ENCODE measurements at regions not wholly inside any gene's neighbourhood (a gene's known extent, or its start where the extent isn't known, plus 50 kb on each side); places are given as distances from the start of the nearest gene placed in this dataset.
"Not testable (repeated sequence)": the region's sequence is repeated elsewhere in the genome, so short reads cannot be mapped to it uniquely, and the experiment has no call there.

DNA sequence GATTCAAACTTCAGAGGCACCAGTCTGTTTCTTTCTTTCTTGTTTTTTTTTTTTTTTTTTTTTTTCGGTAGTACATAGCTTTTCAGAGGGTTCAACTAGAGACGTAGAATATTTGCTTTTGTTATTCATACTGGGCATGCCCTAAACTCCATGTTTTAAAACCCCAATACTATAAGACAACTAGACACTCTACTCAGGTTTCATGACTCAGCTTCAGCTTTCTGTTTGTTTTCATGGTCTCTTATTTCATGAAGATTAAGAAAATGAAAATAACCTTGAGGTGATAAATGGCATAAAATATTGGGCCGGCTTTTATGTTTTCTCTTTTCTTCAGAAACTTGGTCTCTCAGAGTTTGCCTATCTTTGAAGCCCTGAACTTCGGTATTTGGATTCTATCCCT lies 2126.3 kb upstream of the ACO1 start:
- DNase-seq, result no peak

GRCh38 chr9:30280229-30280900 lies 2104.1 kb upstream of the ACO1 start:
- peak in 1 of 2 experiments; percentile 9 for DNase-seq

GRCh38 chr9:30289435-30289834 lies 2095.0 kb upstream of the ACO1 start:
- no peak for DNase-seq

DNA sequence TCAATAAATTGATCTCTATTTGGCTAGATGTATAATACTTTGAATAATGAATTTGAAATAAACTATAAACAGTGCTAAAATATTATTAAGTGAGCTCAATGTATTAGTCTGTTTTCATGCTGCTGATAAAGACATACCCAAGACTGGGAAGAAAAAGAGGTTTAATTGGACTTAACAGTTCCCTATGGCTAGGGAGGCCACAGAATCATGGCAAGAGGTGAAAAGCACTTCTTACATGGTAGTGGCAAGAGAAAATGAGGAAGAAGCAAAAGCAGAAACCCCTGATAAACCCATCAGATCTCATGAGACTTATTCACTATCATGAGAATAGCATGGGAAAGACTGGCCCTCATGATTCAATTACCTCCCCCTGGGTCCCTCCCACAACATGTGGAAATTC lies 2092.4 kb upstream of the ACO1 start:
- not testable (repeated sequence) for DNase-seq

- DNase-seq, result no peak
Measured at GRCh38 chr9:30293231-30293630, 2091.2 kb upstream of the ACO1 start.

GRCh38 chr9:30299126-30299780 lies 2085.2 kb upstream of the ACO1 start:
- no peak for DNase-seq

GRCh38 chr9:30301271-30301963 lies 2083.0 kb upstream of the ACO1 start:
- peak; percentile 71 to 74 for DNase-seq

DNA sequence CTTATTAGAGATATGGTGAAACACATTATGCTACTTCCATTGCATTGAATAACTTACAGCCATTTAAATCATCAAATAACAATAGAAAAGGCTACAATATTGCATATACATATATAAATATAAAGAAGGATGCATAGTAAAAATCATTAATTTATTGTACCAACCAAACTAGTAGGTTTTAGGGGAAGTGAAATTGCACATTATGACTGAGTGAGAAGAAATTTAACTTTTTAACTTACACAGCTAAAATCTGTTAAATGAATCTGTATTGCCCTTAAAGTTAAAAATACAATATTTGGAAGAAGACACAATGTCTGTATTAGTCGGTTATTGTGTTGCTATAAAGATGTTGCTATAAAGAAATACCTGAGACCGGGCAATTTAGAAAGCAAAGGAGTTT lies 2073.7 kb upstream of the ACO1 start:
- no peak for DNase-seq

DNA sequence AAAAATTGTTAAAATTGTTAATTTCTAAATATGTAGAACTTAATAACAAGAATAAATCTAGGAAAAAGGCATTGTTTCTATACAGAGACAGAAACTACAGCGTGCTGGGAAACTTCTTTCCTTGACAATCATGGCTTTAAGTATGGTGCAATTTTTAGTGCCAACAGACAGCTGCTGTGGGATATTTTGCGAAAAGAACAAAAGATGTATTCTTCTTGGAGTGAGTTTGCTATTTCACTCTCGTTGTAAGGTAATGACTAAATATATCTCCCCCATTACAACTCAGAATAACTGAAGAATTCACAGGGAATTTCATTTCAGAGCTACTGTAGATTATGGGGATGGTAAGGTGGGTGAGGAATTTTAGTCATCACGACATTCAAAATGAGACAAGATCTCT lies 2055.0 kb upstream of the ACO1 start:
- DNase-seq, result no peak

DNA sequence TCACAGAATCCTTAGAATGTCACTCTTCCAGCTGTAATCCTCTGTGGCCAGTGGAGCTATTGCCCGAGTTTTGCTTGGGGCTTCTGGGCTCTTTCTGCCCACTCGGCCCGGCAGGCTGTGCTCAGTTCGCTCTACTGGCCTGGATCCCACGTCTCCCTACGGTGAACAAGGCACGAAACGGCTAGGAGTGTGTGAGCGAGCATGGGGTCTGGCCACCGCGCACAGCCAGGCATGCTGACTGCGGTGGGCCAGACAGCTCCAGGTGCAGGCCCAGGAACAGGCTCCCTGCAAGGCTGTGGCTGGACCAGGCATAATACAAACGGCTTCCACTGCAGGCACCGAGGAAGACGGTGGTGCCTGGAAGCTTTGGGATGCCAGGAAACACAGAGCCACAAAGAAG lies 2035.5 kb upstream of the ACO1 start:
- no peak for DNase-seq

DNA sequence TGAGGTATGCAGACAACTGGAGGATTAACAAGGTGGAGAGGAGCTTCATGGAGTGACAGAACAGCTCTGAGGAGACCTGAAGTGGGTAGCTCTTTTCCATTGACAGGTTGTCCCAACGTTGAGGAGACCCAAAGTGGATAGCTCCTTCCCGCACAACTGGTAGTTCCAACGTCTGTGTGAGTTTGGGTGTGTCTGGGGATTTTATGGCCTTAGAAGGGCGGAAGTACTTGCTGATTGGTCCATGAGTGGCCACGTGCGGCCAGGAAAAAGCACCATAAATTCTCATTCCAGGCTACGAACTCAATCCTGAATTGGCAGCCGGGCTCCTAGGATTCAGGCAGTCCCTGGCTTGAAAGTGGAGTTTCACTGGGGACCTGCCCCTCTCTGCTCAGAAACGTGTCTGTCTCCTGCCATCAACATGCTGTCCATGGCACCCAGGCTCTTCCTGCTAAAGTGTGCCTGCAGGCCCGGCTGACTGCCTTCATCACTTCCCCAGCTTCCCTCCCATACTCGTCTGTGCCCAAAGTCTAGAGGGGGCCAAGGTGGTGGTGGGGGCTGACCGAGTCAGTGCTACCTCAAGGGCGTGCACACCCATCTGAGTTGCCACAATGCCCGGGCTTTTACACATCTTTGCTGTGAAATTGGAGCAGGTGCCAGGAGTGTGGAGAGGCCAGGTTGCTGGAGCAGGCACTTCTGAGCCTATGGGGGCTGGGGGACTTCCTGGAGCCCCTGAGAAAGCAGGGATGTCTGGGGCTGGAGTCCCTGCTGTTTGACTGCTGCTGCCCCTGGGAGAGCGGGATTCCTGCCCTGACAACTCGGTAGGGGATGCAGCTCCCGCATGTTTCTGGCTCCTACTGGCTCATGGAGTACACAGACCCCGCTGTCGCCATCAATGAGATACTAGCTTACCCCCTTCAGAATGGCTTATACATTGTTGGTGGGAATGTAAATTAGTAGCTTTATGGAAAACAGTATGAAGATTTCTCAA lies 2034.6 kb upstream of the ACO1 start:
- no peak for DNase-seq

- DNase-seq, result no peak
Measured at GRCh38 chr9:30356221-30356620, 2028.2 kb upstream of the ACO1 start.

DNA sequence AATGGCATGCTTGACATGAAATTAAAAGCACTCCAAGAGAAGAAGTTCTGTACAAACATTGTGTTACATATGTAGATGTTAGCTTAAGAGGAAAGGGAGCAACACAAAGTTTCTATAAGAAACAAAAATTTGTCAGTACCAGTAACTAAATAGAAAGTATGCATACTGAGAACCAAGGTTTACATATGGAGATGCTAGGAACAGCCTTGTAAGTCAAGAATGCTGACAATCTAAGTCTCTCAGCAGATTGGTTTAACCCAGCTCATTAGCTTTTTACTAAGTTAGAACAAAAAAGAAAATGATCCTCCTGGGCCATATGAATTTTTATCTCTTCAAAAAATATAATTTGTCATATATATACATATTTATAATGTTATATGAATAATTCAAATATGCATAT lies 2022.1 kb upstream of the ACO1 start:
- no peak for DNase-seq

DNA sequence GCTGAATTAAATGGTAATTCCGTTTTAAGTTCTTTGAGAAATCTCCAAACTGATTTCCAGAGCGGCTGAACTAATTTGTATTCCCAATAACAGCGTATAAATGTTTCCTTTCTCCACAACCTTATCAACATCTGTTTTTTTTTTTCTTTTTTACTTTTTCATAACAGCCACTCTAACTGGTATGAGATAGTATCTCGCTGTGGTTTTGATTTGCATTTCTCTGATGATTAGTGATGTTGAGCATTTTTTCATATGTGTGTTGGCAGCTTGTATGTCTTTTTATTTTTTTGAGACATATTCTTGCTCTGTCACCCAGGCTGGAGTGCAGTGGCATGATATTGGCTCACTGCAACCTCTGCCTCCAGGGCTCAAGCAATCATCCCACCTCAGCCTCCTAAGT lies 2018.3 kb upstream of the ACO1 start:
- DNase-seq, result not testable (repeated sequence)

DNA sequence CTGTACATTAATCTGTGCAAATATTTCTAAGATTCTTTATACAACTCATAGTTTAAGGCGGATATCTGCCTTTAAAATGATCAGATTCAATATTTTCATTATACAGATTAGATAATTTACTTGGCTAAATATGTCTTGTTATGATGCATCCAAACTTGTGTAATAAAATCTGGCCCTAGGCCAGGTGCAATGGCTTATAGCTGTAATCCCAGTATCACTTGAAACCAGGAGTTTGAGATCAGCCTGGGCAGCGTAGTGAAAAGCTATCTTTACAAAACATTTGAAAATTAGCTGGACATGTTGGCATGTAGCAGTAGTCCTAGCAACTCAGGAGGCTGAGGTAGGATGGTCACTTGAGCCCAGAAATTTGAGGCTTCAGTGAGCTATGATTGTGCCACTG lies 2002.2 kb upstream of the ACO1 start:
- no peak for DNase-seq

GRCh38 chr9:30410273-30410672 lies 1974.2 kb upstream of the ACO1 start:
- DNase-seq, result no peak

- no peak for DNase-seq
Measured at GRCh38 chr9:30411571-30411970, 1972.9 kb upstream of the ACO1 start.

DNA sequence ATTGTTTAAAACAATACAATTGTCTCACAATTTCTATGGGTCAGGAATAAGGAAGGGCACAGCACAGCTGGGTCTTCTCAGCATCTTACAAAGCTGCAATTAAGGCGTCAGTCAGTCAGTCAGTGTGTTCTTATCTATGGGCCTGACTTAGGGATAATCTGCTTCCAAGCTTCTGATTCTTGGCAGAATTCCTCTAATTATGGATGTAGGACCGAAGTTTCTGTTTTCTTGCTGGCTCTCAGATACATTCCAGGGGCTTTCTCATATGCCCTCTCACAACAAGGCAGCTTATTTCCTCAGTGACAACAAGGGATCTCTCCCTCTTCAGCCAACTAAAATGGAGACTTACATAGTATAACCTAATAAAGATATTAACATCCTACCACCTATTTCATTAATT lies 1925.3 kb upstream of the ACO1 start:
- no peak for DNase-seq

DNA sequence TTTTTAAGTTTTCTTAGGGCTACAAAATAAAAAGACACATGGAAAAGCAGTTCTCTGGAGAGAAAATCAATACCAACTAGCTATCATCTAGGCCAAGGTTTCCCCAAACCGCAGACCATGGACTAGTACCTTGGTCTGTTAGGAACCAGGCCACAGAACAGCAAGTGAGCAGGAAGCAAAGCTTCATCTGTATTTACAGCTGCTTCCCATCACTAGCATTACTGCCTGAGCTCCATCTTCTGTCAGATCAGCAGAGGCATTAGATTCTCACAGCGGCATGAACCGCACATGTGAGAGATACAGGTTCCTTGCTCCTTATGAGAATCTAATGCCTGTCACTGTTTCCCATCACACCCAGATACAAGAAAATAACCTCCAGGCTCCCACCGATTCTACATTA lies 1907.6 kb upstream of the ACO1 start:
- DNase-seq, result no peak

DNA sequence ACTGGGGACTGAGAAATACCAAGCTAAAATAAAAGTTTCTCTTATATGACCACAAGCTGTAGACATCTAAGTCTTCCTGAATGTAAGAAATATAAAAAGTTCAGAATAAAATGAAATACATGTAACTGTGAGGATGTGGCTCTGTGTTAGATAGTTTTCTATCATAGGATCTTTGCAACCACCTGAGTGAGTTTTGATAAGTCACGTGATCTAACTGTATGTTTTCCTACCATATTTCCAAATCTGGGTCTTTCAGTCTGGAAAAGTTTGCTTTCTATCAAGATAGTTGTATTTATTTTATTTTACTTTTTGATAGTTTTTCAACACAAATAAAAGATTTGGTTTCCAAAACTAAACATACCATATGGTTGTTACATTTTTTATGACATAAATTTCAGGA lies 1905.8 kb upstream of the ACO1 start:
- DNase-seq, result no peak

- no peak for DNase-seq
Measured at GRCh38 chr9:30482499-30482898, 1901.9 kb upstream of the ACO1 start.

- DNase-seq, result no peak
Measured at GRCh38 chr9:30484690-30485089, 1899.8 kb upstream of the ACO1 start.

GRCh38 chr9:30504502-30504905 lies 1879.9 kb upstream of the ACO1 start:
- DNase-seq, result no peak
